Inflammatory macrophage (primary cell): ENCODE measurements at regions not wholly inside any gene's neighbourhood (a gene's known extent, or its start where the extent isn't known, plus 50 kb on each side); places are given as distances from the start of the nearest gene placed in this dataset.
"Not testable (repeated sequence)": the region's sequence is repeated elsewhere in the genome, so short reads cannot be mapped to it uniquely, and the experiment has no call there.

Source experiments
- DNase-seq, 2 donors: peaks; one replicate each; pipeline ENCODE4 v3.0.0-alpha.2; 2020 to 2022

DNA sequence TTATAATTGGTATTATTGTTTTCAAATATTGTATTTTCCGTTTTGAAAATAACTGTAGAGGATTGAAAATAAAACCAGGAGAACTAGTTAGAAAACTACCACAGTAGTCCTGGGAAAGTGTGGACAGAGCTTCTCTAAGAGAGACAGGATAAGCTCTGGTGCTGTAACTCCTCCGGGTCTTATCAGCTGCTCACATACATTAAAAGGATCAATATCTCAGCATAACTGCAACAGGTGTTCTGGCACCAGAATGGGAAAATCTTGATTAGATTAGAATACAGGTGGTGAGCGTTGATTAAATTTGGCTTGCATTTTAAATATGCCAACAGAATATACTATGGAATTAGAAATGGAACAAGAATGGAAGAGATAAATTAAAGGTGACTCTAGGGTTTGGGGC lies 1138.9 kb upstream of the ADGRB3 start:
- DNase-seq, result no peak

DNA sequence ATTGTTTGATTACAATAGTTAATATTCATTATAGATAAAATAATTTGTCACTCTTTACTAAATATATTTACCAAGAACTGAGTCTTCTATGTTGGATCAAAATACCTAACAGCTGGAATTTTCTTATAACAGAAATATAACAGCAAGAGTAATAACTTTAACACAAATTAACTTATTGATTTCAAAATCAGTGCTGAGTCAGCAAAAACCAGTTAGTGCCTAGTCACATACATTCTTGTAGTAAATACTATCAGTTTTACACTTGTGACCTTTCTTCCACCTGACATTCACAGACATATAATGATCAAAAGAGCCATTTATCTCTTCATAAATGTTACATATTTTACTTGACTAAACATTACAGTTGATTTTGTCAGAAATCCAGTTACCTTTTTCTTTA lies 1141.4 kb upstream of the ADGRB3 start:
- DNase-seq, result no peak

DNA sequence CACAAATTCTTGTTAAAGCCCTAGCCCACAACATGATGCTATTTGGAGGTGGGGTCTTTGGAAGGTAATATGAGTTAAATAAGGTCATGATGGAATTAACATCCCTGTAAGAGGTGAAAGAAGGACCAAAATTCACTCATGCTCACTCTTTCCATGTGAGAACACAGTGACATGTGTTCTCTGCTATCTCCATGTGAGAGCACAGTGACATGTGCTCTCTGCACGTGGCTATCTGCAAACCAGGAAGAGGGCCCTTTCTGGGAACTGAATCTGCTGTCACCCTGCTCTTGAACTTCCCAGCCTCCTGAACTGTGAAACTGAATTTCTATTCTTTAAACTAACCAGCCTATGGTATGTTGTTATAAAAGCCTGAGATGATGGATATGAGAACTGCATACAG lies 1159.4 kb upstream of the ADGRB3 start:
- DNase-seq, result no peak

DNA sequence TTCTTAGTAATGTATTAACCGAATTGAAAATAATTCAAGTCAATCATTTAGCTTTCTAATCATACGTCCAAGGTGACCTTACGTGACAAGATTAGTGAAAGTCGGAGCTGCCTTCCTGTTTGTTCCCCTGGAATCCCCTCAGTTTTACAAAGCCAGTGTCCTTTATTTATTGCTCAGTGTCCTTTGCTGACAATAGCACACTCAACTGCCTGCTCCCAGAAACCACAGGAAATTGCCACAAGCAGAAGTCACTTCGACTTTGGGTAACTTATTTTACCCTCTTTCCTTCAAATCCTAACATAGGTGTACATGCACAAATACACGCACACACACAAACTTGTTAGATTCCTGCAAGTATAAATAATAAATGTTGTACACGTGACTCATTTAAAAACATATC lies 1167.7 kb upstream of the ADGRB3 start:
- no peak for DNase-seq

GRCh38 chr6:67462725-67463124 lies 1172.4 kb upstream of the ADGRB3 start:
- DNase-seq, result not testable (repeated sequence)

DNA sequence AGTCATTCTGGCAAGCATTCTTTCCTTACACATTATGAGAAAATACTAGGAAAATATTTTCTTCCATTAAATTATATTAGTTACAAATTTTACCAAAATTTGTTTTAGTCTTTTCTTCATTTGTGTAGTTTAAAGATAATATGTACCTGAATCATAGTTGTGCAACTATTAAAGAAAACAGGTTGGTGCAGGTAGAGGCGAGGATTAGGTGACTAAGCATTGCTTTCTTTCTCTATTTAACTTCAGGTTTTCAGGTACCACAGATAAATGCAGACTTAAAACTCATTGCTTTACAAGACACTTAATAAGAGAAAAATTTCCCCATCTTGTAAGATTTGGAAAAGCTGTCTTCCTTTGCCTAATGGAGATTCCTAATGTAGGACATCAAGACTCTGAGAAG lies 1175.5 kb upstream of the ADGRB3 start:
- DNase-seq, result no peak

- no peak for DNase-seq
Measured at GRCh38 chr6:67458265-67458664, 1176.8 kb upstream of the ADGRB3 start.

DNA sequence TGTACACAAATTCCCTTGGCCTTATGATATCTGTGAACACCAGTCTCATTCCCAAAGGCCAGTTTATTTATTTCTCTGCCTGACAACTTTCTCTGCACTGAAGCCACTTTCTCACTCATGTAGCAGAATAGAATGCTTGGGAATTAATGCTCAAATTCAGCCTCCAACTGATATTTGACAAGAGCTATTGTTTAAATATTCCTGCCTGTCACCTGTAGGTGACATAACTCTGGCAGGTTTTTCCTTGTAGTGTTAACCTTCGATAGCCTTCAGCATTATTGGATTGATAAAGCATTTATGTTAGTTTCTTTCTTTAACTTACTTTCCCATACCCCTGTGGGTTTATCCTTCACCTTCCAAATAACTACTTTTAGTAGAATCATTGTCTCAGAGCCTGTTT lies 1183.2 kb upstream of the ADGRB3 start:
- DNase-seq, result no peak

- DNase-seq, result no peak
Measured at GRCh38 chr6:67450641-67451040, 1184.4 kb upstream of the ADGRB3 start.

GRCh38 chr6:67449602-67450001 lies 1185.5 kb upstream of the ADGRB3 start:
- DNase-seq, result no peak

DNA sequence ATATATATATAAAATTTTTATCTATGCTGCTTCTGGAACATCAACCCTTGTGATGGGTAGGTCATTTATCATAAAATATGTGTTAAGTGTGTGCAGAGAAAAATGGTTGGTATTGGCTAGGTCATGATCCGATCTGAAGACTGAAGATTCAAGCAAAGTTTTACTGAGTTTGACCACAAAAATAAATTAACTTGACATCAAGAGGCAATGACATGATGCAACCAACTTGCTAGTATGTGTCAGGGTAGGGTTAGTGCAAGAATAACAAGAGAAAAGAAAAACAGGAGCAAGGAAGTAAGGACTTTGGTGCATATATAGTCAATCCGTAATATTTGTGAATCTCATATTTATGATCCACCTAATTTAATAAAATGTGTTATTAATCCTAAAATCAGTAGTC lies 1202.0 kb upstream of the ADGRB3 start:
- no peak for DNase-seq

- DNase-seq, result no peak
Measured at GRCh38 chr6:67431076-67431475, 1204.0 kb upstream of the ADGRB3 start.

GRCh38 chr6:67426686-67427085 lies 1208.4 kb upstream of the ADGRB3 start:
- not testable (repeated sequence) for DNase-seq

- DNase-seq, result no peak
Measured at GRCh38 chr6:67412035-67412434, 1223.0 kb upstream of the ADGRB3 start.

- DNase-seq, result no peak
Measured at GRCh38 chr6:67411036-67411435, 1224.0 kb upstream of the ADGRB3 start.

- no peak for DNase-seq
Measured at GRCh38 chr6:67394254-67394653, 1240.8 kb upstream of the ADGRB3 start.

DNA sequence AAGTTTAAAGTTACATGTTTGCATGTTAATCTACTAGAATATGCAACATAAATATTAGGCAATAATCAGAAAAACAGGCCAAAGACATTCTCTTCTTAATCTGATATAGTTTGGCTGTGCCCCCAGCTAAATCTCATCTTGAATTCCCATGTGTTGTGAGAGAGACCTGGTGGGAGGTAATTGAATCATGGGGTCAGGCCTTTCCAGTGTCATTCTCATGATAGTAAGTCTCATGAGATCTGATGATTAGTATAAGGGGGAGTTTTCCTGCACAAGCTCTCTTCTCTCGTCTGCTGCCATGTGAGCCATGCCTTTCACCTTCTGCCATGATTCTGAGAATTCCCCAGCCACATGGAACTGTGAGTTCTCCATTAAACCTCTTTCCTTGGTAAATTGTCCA lies 1241.7 kb upstream of the ADGRB3 start:
- DNase-seq, result no peak

DNA sequence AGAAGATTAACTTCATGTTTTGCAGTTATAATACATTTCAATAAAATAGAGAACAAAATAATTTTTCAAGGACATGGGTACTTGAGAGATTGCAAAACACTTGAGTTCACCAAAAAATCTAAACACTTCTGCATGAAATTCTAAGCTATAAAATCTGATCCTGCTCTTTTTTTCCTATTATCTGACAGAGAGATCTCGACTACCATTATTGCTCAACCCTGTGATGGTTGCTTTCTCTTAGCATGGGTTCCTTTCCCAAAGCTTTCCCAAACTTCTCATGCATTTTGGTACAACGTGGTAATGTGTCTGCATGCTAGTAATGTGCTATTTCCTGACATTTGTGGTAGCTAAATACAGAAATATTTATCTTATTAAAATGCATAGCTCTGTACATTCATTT lies 1243.1 kb upstream of the ADGRB3 start:
- DNase-seq, result no peak

- no peak for DNase-seq
Measured at GRCh38 chr6:67369679-67370078, 1265.4 kb upstream of the ADGRB3 start.

DNA sequence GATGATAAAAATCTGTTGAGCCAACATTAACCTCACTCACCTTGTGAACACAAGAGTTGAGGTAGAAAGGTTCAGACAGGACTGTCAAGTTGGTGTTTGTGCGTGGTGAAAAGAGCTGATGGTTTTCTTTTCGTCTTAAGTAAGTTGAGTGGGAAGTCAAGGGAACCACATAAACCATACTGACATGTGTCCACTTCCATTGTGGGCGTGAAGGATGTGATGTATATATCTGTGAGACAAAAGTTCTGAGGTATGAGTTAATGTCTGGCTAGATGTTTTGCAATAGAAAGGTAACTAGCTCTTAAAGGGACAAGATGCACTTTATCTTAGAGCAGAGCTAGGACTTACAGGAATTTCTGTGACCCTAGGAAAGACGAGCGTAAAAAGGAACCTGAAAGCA lies 1272.1 kb upstream of the ADGRB3 start:
- DNase-seq, result no peak

DNA sequence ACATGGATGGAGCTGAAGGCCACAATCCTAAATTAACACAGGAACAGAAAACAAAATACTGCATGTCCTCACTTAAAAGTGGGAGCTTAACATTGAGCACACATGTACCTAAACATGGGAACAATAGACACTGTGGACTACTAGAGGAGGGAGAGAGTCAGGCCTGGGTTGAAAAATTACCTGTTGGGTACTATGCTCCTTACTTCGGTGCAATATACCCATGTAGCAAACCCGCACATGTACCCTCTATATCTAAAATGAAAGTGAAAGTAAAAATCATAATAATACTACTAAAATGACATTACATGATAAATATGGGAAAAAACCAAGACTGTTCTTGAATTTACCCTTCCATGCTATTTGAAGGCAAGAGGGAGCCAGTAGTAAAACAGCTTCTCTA lies 1273.8 kb upstream of the ADGRB3 start:
- no peak for DNase-seq

DNA sequence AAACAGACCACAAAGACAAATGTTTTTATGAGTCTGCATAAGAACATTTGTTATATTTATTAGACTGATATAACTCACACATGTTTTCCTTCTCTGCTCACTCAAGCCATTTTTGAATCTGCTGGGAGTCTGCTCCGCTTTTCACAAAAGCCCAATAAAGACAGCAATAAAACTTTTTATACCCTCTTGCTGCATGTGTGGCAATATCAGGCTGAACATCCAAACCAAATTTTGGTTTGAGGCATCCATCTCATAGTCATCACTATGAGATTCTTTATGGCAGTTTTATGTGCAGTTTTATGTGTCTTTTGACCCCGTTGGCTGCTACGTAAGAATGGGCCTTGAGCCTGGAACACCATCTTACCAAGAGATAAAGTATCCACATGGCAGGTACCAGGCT lies 1276.8 kb upstream of the ADGRB3 start:
- no peak for DNase-seq

DNA sequence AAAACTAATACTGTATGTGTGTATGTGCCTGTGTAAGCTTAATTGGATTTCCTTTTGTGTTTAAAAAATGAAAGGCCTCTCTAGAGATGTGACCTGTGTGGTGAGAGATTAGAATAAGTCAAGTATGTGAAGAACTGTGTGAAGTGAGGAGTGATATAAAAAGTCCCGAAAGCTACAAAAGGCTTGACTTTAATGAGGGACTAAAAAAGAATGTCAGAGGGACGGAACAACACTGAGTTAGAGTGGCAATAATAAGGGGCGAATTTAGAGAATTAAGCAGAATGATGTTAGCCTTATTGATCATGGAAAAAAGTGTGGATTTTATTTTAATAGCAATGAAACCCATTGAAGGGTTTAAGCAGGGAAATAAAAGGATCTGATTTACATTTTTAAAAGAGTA lies 1281.2 kb upstream of the ADGRB3 start:
- DNase-seq, result no peak

DNA sequence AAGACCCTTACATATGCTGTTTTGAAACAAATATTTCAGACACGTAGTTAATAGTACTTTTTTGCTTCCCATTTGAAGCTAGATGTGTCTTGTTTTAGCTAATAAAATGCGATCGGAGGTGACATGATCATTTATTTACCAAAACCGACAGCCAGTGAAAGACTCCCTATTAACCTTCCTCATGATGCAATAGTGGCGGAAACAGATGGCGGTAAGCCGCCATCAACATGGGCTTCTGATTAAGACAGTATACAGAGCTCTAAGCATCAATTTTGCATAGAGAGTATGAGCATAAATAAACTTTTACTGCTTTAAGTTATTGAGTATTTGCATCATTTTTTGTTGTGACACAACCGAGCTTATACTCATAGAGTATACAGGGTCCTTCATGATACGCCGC lies 1282.4 kb upstream of the ADGRB3 start:
- no peak for DNase-seq

- DNase-seq, result no peak
Measured at GRCh38 chr6:67350729-67351128, 1284.4 kb upstream of the ADGRB3 start.

DNA sequence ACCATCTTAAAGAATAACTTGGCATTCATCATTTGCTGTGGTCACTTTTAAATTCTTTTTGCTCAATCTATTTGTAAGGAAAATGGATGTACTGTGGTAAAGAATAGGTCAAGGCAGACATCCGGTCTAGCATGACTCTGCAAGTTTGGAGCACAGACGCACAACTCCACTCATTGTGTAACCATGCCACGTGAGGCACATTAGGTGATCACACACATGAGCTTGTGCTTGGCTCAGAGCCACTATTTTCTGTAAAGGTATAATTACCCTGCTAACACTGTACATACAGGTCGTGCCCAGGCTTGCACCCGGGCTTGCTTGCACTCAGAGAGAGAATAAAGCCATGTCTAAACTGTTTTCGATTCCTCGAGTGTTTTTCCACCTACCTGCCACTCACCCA lies 1289.1 kb upstream of the ADGRB3 start:
- no peak for DNase-seq
